Left cardiac atrium (tissue), 4 donors: ENCODE measurements at regions not wholly inside any gene's neighbourhood (a gene's known extent, or its start where the extent isn't known, plus 50 kb on each side); places are given as distances from the start of the nearest gene placed in this dataset.
"Not testable (repeated sequence)": the region's sequence is repeated elsewhere in the genome, so short reads cannot be mapped to it uniquely, and the experiment has no call there.

Experiments
- ATAC-seq, 2 donors: fragments of 200-7000 bp; cut with Tn5 transposase; one replicate each; pipeline ENCODE4 v1.9.1; 2020; ENCODE audit warnings: mild to moderate bottlenecking in 2 of 2, moderate library complexity in 2 of 2
- DNase-seq: peaks from one replicate; pipeline ENCODE4 v3.0.0-alpha.2; 2020
- intact Hi-C, 2 donors: fragments of 100-400 bp; cut with DNase I; formaldehyde crosslinking; loops; one replicate each; pipeline versions ENCODE4 v1.14.1 to v1.15.1; 2022 to 2023
- donor health status: DM: no; HTN: yes; CAD: no.
- donor health status: DM: no; HTN: yes; CAD: no; lungs with severe emphysema.
- donor health status: DM: yes; HTN: yes; CAD: no.
- donor health status: Dilated cardiomyopathy.

GRCh38 chr4:63211375-63211774, 1197.9 kb downstream of the TECRL start:
- DNase-seq: no peak

GRCh38 chr4:63193029-63193428, 1216.2 kb downstream of the TECRL start:
- DNase-seq, ATAC-seq, intact Hi-C loops: not testable (repeated sequence)

More at GRCh38 chr4:63211375-63211774, 1197.9 kb downstream of the TECRL start:
- intact Hi-C loops: no loop called here
- no peak for ATAC-seq

GRCh38 chr4:63171341-63171740, 1237.9 kb downstream of the TECRL start:
- no peak for ATAC-seq
- intact Hi-C loops: no loop called here

GRCh38 chr4:63170923-63171322, 1238.3 kb downstream of the TECRL start:
- intact Hi-C loops: no loop called here
- no peak for DNase-seq
- no peak for ATAC-seq

More at GRCh38 chr4:63171341-63171740, 1237.9 kb downstream of the TECRL start:
- no peak for DNase-seq

- DNase-seq: no peak
- intact Hi-C loops: no loop called here
- no peak for ATAC-seq
These were observed 1239.4 kb downstream of the TECRL start for GRCh38 chr4:63169836-63170235.

GRCh38 chr4:63155561-63155960, 1253.7 kb downstream of the TECRL start:
- intact Hi-C loops: no loop called here
- ATAC-seq (no peak), DNase-seq (no peak)

GRCh38 chr4:63123441-63123840, 1285.8 kb downstream of the TECRL start:
- intact Hi-C loops: no loop called here
- no peak for ATAC-seq
- no peak for DNase-seq

- intact Hi-C loops: no loop called here
- no peak for DNase-seq
- no peak for ATAC-seq
These were observed 1286.3 kb downstream of the TECRL start for GRCh38 chr4:63122955-63123354.

GRCh38 chr4:63106600-63106999, 1302.7 kb downstream of the TECRL start:
- ATAC-seq: no peak
- intact Hi-C loops: no loop called here
- no peak for DNase-seq

- intact Hi-C loops: no loop called here
- ATAC-seq: no peak
These were observed 1303.4 kb downstream of the TECRL start for GRCh38 chr4:63105839-63106238.

GRCh38 chr4:63090641-63091040, 1318.6 kb downstream of the TECRL start:
- intact Hi-C loops: no loop called here
- DNase-seq: no peak
- ATAC-seq: no peak

More at GRCh38 chr4:63105839-63106238, 1303.4 kb downstream of the TECRL start:
- DNase-seq: no peak

GRCh38 chr4:63085091-63085490, 1324.2 kb downstream of the TECRL start:
- DNase-seq: no peak
- ATAC-seq: no peak
- intact Hi-C loops: no loop called here

- intact Hi-C loops: no loop called here
- ATAC-seq (no peak), DNase-seq (no peak)
These were observed 1328.3 kb downstream of the TECRL start for GRCh38 chr4:63080934-63081333.

- intact Hi-C loops: no loop called here
- DNase-seq: no peak
- no peak for ATAC-seq
These were observed 1345.5 kb downstream of the TECRL start for GRCh38 chr4:63063760-63064159.

- DNase-seq, ATAC-seq, intact Hi-C loops: not testable (repeated sequence)
These were observed 1346.4 kb downstream of the TECRL start for GRCh38 chr4:63062891-63063290.

GRCh38 chr4:63049726-63050125, 1359.5 kb downstream of the TECRL start:
- DNase-seq (no peak), ATAC-seq (no peak)
- intact Hi-C loops: no loop called here

GRCh38 chr4:63049278-63049677, 1360.0 kb downstream of the TECRL start:
- ATAC-seq (no peak), DNase-seq (no peak)
- intact Hi-C loops: no loop called here

- peak; percentile 59 to 83 for ATAC-seq
These were observed 1372.9 kb downstream of the TECRL start for GRCh38 chr4:63036159-63036866.

GRCh38 chr4:63029380-63029779, 1379.9 kb downstream of the TECRL start:
- intact Hi-C loops: no loop called here
- DNase-seq: no peak
- no peak for ATAC-seq

More at GRCh38 chr4:63036159-63036866, 1372.9 kb downstream of the TECRL start:
- peak; percentile 29 for DNase-seq
- intact Hi-C loops: loop anchor here in 1 of 2 donors (10.0 kb wide), 1 partner anchor 112 kb away; no protein-coding TSS in a partner anchor

GRCh38 chr4:63020661-63021060, 1388.6 kb downstream of the TECRL start:
- DNase-seq (no peak), ATAC-seq (no peak)
- intact Hi-C loops: no loop called here

GRCh38 chr4:63017300-63017699, 1392.0 kb downstream of the TECRL start:
- intact Hi-C loops: no loop called here
- DNase-seq (no peak), ATAC-seq (no peak)
